WI38 (cell line): ENCODE measurements at regions not wholly inside any gene's neighbourhood (a gene's known extent, or its start where the extent isn't known, plus 50 kb on each side); places are given as distances from the start of the nearest gene placed in this dataset.

Experiments
- H3K4me3 ChIP-seq: 2 replicates; pipeline ENCODE4 v1.5.1; 2011; ENCODE audit warnings: low read depth, mild to moderate bottlenecking, control low read depth, low read length
- TF ChIP-seq, protein P1 (sequence below): IDR thresholded peaks from 2 replicates; pipeline ENCODE4 v1.5.1; 2012; ENCODE audit warnings: low read depth, mild to moderate bottlenecking, control low read depth, low read length

DNA sequence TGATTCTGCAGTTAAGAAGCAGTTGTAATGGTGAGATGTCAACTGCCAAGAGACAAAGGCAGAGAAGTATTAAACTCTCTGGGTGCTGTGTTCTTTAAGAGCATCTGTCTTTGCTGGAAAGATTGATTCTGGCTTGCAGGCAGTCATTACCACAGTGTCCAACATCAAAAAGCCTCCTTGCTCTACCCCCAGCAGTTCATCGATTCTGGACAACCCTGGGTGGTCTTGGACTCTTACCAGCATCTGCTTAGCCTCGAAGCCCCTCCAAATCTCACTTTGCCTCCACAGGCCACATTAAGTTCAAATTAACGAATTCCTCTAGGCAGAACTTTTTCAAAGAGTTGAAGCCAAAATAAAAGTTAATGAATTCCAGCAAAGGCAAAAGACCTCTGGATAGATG is 1061.4 kb downstream of the TSN start:
- TF ChIP-seq, protein P1, sequence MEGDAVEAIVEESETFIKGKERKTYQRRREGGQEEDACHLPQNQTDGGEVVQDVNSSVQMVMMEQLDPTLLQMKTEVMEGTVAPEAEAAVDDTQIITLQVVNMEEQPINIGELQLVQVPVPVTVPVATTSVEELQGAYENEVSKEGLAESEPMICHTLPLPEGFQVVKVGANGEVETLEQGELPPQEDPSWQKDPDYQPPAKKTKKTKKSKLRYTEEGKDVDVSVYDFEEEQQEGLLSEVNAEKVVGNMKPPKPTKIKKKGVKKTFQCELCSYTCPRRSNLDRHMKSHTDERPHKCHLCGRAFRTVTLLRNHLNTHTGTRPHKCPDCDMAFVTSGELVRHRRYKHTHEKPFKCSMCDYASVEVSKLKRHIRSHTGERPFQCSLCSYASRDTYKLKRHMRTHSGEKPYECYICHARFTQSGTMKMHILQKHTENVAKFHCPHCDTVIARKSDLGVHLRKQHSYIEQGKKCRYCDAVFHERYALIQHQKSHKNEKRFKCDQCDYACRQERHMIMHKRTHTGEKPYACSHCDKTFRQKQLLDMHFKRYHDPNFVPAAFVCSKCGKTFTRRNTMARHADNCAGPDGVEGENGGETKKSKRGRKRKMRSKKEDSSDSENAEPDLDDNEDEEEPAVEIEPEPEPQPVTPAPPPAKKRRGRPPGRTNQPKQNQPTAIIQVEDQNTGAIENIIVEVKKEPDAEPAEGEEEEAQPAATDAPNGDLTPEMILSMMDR, result no peak
- H3K4me3 ChIP-seq, result no peak overlapping the region

DNA sequence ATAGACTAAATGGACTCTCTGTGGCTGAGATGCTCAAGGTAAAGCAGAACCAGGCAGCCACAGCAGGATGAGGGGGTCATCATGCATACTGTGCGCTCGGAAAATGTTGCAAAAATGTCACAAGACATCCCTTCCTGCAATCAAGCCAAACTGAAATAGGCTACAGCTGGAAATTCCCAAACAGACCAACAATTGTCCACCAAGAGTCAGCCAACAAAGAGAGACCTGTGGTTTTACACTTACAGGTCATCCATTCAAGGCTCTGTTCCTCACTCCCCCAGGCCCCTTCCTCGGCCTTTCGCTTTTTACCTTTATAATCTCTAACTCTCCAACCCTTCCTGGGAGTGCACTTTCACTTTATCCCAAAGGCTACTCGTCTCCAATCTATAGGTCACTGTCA is 1066.9 kb downstream of the TSN start:
- TF ChIP-seq, protein P1, result no peak
- no peak overlapping the region for H3K4me3 ChIP-seq

GRCh38 chr2:122830157-122830556 is 1074.7 kb downstream of the TSN start:
- TF ChIP-seq, protein P1, result no peak
- H3K4me3 ChIP-seq, result no peak overlapping the region

DNA sequence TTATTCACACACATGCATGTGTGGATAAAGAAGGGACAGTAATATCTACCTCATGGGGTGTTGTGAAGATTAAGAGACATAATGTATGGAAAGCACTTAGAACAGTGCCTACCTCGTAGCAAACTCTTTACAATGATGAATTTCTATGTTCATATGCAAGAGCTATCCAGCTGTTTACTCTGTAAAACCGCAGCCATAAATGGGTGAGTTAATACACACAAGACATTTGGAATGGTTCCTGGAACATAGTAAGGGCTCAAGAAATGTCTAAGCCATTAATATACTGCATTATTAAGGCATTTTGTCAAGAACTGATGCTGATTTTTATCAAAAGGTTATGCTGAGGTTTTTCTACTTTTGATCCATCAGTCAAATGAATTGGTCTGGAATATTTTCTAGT is 1076.2 kb downstream of the TSN start:
- TF ChIP-seq, protein P1, result no peak
- no peak overlapping the region for H3K4me3 ChIP-seq

DNA sequence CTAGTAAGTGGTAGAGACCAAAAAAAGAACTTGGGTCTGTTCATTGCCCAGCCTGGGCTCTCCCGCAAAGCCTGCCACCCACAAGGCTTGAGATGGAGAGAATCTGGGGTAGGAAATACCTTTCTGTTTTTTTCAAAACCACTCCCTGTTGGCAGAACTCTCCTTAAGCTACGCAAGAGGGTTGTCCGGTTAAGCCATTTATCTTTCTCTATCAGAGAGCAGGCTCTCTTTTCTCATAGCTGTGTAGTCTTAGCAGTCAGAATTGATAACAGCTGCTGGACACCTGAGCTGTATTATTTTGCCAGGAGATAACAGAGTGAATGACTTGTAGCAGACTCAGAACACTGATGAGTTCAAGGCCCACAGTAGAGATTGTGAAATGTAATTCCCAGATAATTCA is 1088.1 kb downstream of the TSN start:
- TF ChIP-seq, protein P1, result no peak
- no peak overlapping the region for H3K4me3 ChIP-seq

GRCh38 chr2:122851161-122851560 is 1095.7 kb downstream of the TSN start:
- TF ChIP-seq, protein P1, result no peak
- H3K4me3 ChIP-seq, result no peak overlapping the region

GRCh38 chr2:122851972-122852531 is 1096.6 kb downstream of the TSN start:
- H3K4me3 ChIP-seq, result no peak overlapping the region
- TF ChIP-seq, protein P1, result no peak
